CD8-positive, alpha-beta memory T cell (primary cell): ENCODE measurements at regions not wholly inside any gene's neighbourhood (a gene's known extent, or its start where the extent isn't known, plus 50 kb on each side); places are given as distances from the start of the nearest gene placed in this dataset.

ENCODE experiments used
- CTCF ChIA-PET: fragments of 350-600 bp; sonication (Branson Sonifier 250); formaldehyde crosslinking; loops from one replicate; lab custom pipeline; 2021; ENCODE audit warnings: antibody characterized with exemption; lab: Charles Lee
- POLR2A ChIA-PET: fragments of 350-600 bp; sonication (Branson Sonifier 250); formaldehyde crosslinking; loops from one replicate; lab custom pipeline; 2021; ENCODE audit warnings: antibody characterized with exemption; lab: Charles Lee
- DNase-seq, 5 donors: peaks; one replicate each; pipeline versions ENCODE4 v3.0.0 to v3.0.0-alpha.2; 2020 to 2022; ENCODE audit warnings: mixed read lengths in 1 of 5
- H3K27ac ChIP-seq: one replicate; pipeline ENCODE4 v1.7.0; 2013; ENCODE audit warnings: low read depth, mild to moderate bottlenecking, low read length, moderate library complexity
- H3K27me3 ChIP-seq: 2 replicates; pipeline ENCODE4 v1.7.0; 2013; ENCODE audit warnings: low read length, mild to moderate bottlenecking; ENCODE audit not compliant: insufficient read depth, poor library complexity, severe bottlenecking
- H3K36me3 ChIP-seq: 2 replicates; pipeline ENCODE4 v1.7.0; 2013; ENCODE audit warnings: mild to moderate bottlenecking, low read length, moderate library complexity; ENCODE audit not compliant: insufficient read depth
- H3K4me1 ChIP-seq: 2 replicates; pipeline ENCODE4 v1.7.0; 2013; ENCODE audit warnings: mild to moderate bottlenecking, low read length, moderate library complexity; ENCODE audit not compliant: insufficient read depth
- H3K4me3 ChIP-seq: 2 replicates; pipeline ENCODE4 v1.7.0; 2013; ENCODE audit warnings: mild to moderate bottlenecking, low read length
- H3K9me3 ChIP-seq: 2 replicates; pipeline ENCODE4 v1.7.0; 2013; ENCODE audit warnings: mild to moderate bottlenecking, low read length
- H3K27ac Mint-ChIP-seq, 8 donors: one replicate each; pipeline ENCODE4 v1.8.0; 2020 to 2021; ENCODE audit warnings: mixed read lengths in 8 of 8, mild to moderate bottlenecking in 6 of 8, inconsistent platforms in 3 of 8, moderate library complexity in 3 of 8
- H3K27me3 Mint-ChIP-seq, 2 donors: one replicate each; pipeline ENCODE4 v1.8.0; 2020 to 2021; ENCODE audit warnings: mixed read lengths in 2 of 2, mild to moderate bottlenecking in 1 of 2, moderate library complexity in 1 of 2
- H3K36me3 Mint-ChIP-seq, 3 donors: one replicate each; pipeline ENCODE4 v1.8.0; 2020 to 2021; ENCODE audit warnings: mixed read lengths in 3 of 3, inconsistent platforms in 1 of 3, mild to moderate bottlenecking in 1 of 3
- H3K4me1 Mint-ChIP-seq, 3 donors: one replicate each; pipeline ENCODE4 v1.8.0; 2020 to 2021; ENCODE audit warnings: mixed read lengths in 3 of 3, inconsistent platforms in 1 of 3, mild to moderate bottlenecking in 1 of 3
- H3K4me3 Mint-ChIP-seq, 7 donors: one replicate each; pipeline ENCODE4 v1.8.0; 2020 to 2021; ENCODE audit warnings: mixed read lengths in 7 of 7, mild to moderate bottlenecking in 6 of 7, moderate library complexity in 4 of 7, inconsistent platforms in 2 of 7
- H3K9me3 Mint-ChIP-seq, 5 donors: one replicate each; pipeline ENCODE4 v1.8.0; 2020 to 2022; ENCODE audit warnings: mixed read lengths in 5 of 5, mild to moderate bottlenecking in 3 of 5, moderate library complexity in 2 of 5, inconsistent platforms in 1 of 5

GRCh38 chr5:45089870-45090269, 281.1 kb downstream of the MRPS30 start:
- Mint-ChIP-seq H3K4me1 (no peaks in the 10 kb centered on the region), H3K9me3 (peaks cover 4 to 9% (median 7%) of the 10 kb centered on the region in 5 donors), H3K36me3 (no peaks in the 10 kb centered on the region), H3K4me3 (no peak overlapping the region), H3K27me3 (peaks cover 0 to under 1% of the 10 kb centered on the region in 2 donors), H3K27ac (no peak overlapping the region)
- CTCF ChIA-PET = no interaction called here
- no peaks in the 10 kb centered on the region for H3K36me3 ChIP-seq
- POLR2A ChIA-PET = no interaction called here
- H3K27me3 ChIP-seq = no peaks in the 10 kb centered on the region
- H3K9me3 ChIP-seq = no peaks in the 10 kb centered on the region
- no peaks in the 10 kb centered on the region for H3K4me1 ChIP-seq
- no peak for DNase-seq
- no peak overlapping the region for H3K27ac ChIP-seq
- no peak overlapping the region for H3K4me3 ChIP-seq

- Histone ChIP-seq H3K4me1 (no peaks in the 10 kb centered on the region), H3K36me3 (no peaks in the 10 kb centered on the region), H3K4me3 (no peak overlapping the region), H3K27me3 (no peaks in the 10 kb centered on the region), H3K27ac (no peak overlapping the region), H3K9me3 (no peaks in the 10 kb centered on the region)
- no peak overlapping the region for H3K4me3 Mint-ChIP-seq
- DNase-seq = no peak
- peaks cover 0 to 3% of the 10 kb centered on the region in 2 donors for H3K27me3 Mint-ChIP-seq
- CTCF ChIA-PET = no interaction called here
- POLR2A ChIA-PET = no interaction called here
- H3K9me3 Mint-ChIP-seq = peaks cover 4 to 16% (median 7%) of the 10 kb centered on the region in 5 donors
- H3K36me3 Mint-ChIP-seq = no peaks in the 10 kb centered on the region
- H3K4me1 Mint-ChIP-seq = no peaks in the 10 kb centered on the region
- H3K27ac Mint-ChIP-seq = no peak overlapping the region
Measured at GRCh38 chr5:45093377-45093776, 284.6 kb downstream of the MRPS30 start.

- ChIA-PET POLR2A (no interaction called here), CTCF (no interaction called here)
- Histone ChIP-seq H3K27me3 (no peaks in the 10 kb centered on the region), H3K36me3 (no peaks in the 10 kb centered on the region), H3K4me3 (no peak overlapping the region), H3K9me3 (no peaks in the 10 kb centered on the region), H3K4me1 (no peaks in the 10 kb centered on the region), H3K27ac (no peak overlapping the region)
- no peak for DNase-seq
- no peak overlapping the region for H3K4me3 Mint-ChIP-seq
- H3K36me3 Mint-ChIP-seq = no peaks in the 10 kb centered on the region
- H3K9me3 Mint-ChIP-seq = peaks cover 2 to 16% (median 6%) of the 10 kb centered on the region in 5 donors
- H3K27ac Mint-ChIP-seq = no peak overlapping the region
- peaks cover 0 to 3% of the 10 kb centered on the region in 2 donors for H3K27me3 Mint-ChIP-seq
- no peaks in the 10 kb centered on the region for H3K4me1 Mint-ChIP-seq
Measured at GRCh38 chr5:45094876-45095440, 286.2 kb downstream of the MRPS30 start.

- Histone ChIP-seq H3K4me1 (no peaks in the 10 kb centered on the region), H3K27ac (no peak overlapping the region), H3K27me3 (no peaks in the 10 kb centered on the region), H3K4me3 (no peak overlapping the region), H3K9me3 (no peaks in the 10 kb centered on the region), H3K36me3 (no peaks in the 10 kb centered on the region)
- H3K27me3 Mint-ChIP-seq = peaks cover 0 to 4% of the 10 kb centered on the region in 2 donors
- no peaks in the 10 kb centered on the region for H3K4me1 Mint-ChIP-seq
- CTCF ChIA-PET = no interaction called here
- peaks cover 0 to 16% (median 13%) of the 10 kb centered on the region in 5 donors for H3K9me3 Mint-ChIP-seq
- DNase-seq = no peak
- POLR2A ChIA-PET = no interaction called here
- no peaks in the 10 kb centered on the region for H3K36me3 Mint-ChIP-seq
- no peak overlapping the region for H3K27ac Mint-ChIP-seq
- H3K4me3 Mint-ChIP-seq = no peak overlapping the region
Measured at GRCh38 chr5:45098483-45098882, 289.7 kb downstream of the MRPS30 start.

DNA sequence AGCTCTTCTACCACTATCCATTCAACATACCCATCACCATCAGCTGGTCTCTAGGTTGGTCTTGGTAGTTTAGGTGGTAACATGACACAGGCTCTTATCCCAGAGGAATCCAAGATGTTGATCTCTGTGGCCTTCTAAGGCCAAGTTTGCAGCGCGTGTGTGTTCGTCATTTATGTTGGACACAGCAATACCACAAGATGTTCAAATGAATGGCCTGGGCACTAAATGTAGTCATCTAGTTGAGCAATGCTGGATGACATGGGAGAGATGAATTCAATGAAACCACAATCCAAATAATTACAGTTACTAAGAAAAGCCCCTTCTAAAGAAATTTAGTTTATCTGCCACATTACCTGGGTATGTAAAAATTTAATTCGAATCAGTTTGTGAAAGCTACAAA, 292.4 kb downstream of the MRPS30 start:
- peaks cover 2 to 13% (median 12%) of the 10 kb centered on the region in 5 donors for H3K9me3 Mint-ChIP-seq
- Histone ChIP-seq H3K27ac (no peak overlapping the region), H3K4me3 (no peak overlapping the region), H3K36me3 (no peaks in the 10 kb centered on the region), H3K4me1 (no peaks in the 10 kb centered on the region), H3K9me3 (no peaks in the 10 kb centered on the region), H3K27me3 (no peaks in the 10 kb centered on the region)
- POLR2A ChIA-PET = no interaction called here
- H3K36me3 Mint-ChIP-seq = no peaks in the 10 kb centered on the region
- CTCF ChIA-PET = interaction anchor here (0.9 kb wide), 1 partner anchor 24 kb away, joined by 4 read pairs; no protein-coding TSS in a partner anchor
- DNase-seq = no peak
- H3K27ac Mint-ChIP-seq = no peak overlapping the region
- H3K4me3 Mint-ChIP-seq = no peak overlapping the region
- peaks cover 0 to 1% of the 10 kb centered on the region in 2 donors for H3K27me3 Mint-ChIP-seq
- H3K4me1 Mint-ChIP-seq = no peaks in the 10 kb centered on the region

GRCh38 chr5:45105491-45105994, 296.8 kb downstream of the MRPS30 start:
- H3K27ac ChIP-seq = no peak overlapping the region
- Mint-ChIP-seq H3K9me3 (peaks cover 2 to 25% (median 13%) of the 10 kb centered on the region in 5 donors), H3K36me3 (no peaks in the 10 kb centered on the region), H3K27me3 (peaks cover 0 to 1% of the 10 kb centered on the region in 2 donors), H3K4me1 (no peaks in the 10 kb centered on the region), H3K4me3 (no peak overlapping the region), H3K27ac (no peak overlapping the region)
- no peaks in the 10 kb centered on the region for H3K36me3 ChIP-seq
- no peak overlapping the region for H3K4me3 ChIP-seq
- CTCF ChIA-PET = no interaction called here
- H3K27me3 ChIP-seq = no peaks in the 10 kb centered on the region
- POLR2A ChIA-PET = no interaction called here
- H3K9me3 ChIP-seq = no peaks in the 10 kb centered on the region
- DNase-seq = no peak
- no peaks in the 10 kb centered on the region for H3K4me1 ChIP-seq

DNA sequence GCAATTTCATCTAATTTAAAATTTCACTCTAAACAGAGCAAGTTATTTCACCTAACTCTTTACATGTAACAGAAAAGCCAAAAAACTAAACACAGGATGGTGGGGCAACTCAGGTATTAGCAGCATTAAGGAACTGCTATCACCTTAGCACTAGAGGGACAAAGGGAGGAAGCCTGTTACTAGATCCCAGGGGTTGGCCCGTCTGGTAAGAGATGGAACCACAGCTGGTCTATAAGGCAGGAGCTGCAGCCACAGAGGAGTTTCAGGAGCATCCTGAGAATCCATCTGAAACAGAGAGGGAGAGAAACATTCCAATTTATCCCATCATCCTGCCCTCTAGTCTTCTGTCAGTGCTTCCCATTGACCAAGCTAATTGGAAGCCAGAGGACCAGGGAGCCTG, 300.3 kb downstream of the MRPS30 start:
- H3K4me3 Mint-ChIP-seq = no peak overlapping the region
- no peaks in the 10 kb centered on the region for H3K27me3 Mint-ChIP-seq
- Histone ChIP-seq H3K4me1 (no peaks in the 10 kb centered on the region), H3K27me3 (no peaks in the 10 kb centered on the region), H3K27ac (no peak overlapping the region), H3K36me3 (no peaks in the 10 kb centered on the region), H3K4me3 (no peak overlapping the region), H3K9me3 (no peaks in the 10 kb centered on the region)
- POLR2A ChIA-PET = no interaction called here
- no peak for DNase-seq
- no peaks in the 10 kb centered on the region for H3K4me1 Mint-ChIP-seq
- H3K27ac Mint-ChIP-seq = no peak overlapping the region
- CTCF ChIA-PET = no interaction called here
- no peaks in the 10 kb centered on the region for H3K36me3 Mint-ChIP-seq
- H3K9me3 Mint-ChIP-seq = peaks cover 0 to 21% (median 8%) of the 10 kb centered on the region in 5 donors

- POLR2A ChIA-PET = no interaction called here
- H3K27me3 ChIP-seq = no peaks in the 10 kb centered on the region
- no peaks in the 10 kb centered on the region for H3K36me3 Mint-ChIP-seq
Measured at GRCh38 chr5:45109636-45110035, 300.9 kb downstream of the MRPS30 start.

More at GRCh38 chr5:45109636-45110035, 300.9 kb downstream of the MRPS30 start:
- Mint-ChIP-seq H3K4me1 (no peaks in the 10 kb centered on the region), H3K9me3 (peaks cover 0 to 17% (median 8%) of the 10 kb centered on the region in 5 donors), H3K27ac (no peak overlapping the region), H3K4me3 (no peak overlapping the region), H3K27me3 (no peaks in the 10 kb centered on the region)
- no peak overlapping the region for H3K27ac ChIP-seq
- no peak for DNase-seq
- no peaks in the 10 kb centered on the region for H3K9me3 ChIP-seq
- no peaks in the 10 kb centered on the region for H3K36me3 ChIP-seq
- CTCF ChIA-PET = no interaction called here
- H3K4me1 ChIP-seq = no peaks in the 10 kb centered on the region
- no peak overlapping the region for H3K4me3 ChIP-seq
